Right forelimb (tissue), 1 donor: ENCODE measurements at regions not wholly inside any gene's neighbourhood (a gene's known extent, or its start where the extent isn't known, plus 50 kb on each side); places are given as distances from the start of the nearest gene placed in this dataset.

Source experiments
- DNase-seq: peaks from one replicate; pipeline ENCODE4 v3.0.0-alpha.2; 2018

DNA sequence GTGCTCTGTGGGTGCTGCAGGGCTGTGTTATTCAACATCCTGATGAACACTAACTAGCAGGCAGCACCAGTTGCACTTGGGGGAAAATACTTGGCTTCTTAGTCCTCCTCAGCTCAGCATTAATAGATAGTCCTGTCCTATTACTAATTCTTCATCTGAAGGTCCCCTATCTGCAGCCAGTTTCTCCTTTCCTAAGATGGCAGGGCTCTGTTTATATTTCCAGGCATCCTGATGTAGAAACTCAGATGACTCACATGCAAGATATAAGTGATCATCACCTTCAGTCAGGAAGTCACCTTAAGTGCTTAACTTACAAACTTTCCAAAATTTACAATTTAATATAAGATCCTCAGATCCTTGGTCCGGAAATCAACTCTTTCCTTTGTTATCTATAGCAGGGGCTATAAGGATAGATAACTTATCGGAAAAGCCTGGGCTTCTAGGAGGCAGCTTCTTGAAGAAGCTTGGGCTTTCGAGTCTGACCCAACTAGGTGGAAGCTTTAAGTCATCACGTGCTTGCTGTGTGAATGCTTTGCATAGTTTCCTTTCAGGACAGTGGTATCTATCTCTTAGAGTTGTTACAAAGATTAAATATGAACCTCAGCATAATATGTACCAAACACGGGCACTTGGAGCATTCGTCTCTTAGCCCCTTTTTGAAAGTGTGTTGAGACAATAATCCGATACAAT, 181.0 kb upstream of the GRIP1 start:
- DNase-seq, result no peak

DNA sequence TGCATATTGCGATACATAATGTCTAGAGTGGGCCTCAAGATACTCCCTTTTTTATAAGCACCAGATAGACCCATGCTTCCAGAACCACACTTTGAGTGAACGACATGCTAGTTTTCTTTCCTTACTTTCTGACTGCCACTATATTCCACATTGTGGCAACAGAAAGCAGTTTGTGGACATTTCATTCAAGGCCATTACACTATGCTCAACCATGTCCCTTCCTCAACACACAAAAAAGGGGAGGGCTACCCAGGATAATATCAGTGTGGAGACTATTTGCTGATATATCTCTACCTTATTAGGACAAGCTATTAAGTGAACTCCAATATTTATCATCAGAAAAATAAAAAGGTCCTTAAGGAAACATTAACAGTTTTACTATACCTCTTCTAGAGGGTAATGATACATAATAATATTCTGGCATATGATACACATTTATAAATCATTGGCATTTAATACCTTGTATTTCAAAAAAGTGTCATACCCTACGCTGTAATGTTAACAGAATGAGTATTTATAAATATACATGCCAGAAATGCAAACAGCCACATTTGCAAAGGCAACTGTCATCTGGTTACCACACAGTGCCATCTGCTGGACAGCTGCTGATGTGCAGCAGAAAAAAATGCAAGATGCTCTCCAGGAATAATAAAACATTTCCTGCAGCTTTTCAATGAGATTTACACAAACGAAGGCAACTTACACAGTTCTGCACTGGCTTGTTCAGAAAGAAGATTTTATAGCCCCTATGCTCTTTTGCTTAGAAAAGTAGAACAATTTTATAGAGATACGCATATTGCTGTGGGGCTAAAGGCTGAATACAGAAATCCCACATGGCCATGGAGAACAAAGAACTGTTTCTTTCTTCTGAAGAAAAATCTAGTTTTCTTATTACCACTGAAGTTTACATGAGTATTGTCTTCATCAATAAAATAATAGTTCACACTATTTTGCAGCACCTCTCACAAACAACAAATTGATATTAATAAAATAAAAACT, 182.2 kb upstream of the GRIP1 start:
- DNase-seq, result peak; percentile 73

DNA sequence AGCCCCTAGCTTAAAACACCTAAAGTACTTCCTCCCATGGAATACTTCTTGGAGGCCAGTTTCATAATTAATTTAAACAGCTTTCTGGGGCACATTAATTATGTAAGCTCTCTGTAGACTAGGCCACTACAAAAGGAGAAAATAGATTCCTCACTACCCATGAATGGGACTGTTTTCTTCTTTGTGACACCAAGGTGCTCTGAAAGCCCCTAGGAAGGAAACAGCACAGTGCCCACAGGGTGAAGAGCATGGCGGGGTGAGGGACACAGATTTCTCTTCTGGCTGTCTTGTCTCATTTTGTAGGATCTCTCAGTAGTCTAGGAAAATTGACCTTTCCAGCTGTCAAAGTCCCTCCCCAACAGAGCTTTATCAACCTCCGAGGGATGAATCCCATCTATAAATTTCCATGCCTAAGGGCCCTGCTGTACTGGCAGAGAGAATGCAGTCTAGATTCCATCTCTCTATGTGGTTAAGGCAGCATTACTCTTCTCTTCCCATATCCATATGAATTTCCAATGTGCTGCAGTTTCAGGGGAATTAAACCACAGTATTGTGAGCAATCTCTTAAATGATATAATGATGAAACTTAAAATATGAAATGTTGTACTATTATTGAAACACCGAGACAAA, 183.6 kb upstream of the GRIP1 start:
- no peak for DNase-seq

DNA sequence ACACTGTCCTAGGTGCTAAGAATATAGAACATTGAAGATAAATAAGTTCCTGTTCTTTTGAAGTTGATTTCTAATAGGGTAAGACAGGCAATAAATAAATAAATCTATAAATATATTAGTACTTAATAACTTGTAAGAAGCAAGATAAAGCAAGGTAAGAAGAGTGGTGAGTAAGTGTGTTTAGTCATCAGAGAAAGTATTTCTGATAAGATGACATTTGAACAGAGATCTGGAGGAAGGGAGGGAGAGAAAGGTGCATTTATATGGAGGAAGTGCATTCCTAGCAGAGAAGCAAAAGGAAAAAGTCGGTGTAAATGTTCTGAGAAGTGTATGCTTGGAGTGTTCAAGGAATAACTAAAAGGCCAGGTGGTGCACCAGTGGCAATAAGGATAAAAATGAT, 184.4 kb upstream of the GRIP1 start:
- no peak for DNase-seq

DNA sequence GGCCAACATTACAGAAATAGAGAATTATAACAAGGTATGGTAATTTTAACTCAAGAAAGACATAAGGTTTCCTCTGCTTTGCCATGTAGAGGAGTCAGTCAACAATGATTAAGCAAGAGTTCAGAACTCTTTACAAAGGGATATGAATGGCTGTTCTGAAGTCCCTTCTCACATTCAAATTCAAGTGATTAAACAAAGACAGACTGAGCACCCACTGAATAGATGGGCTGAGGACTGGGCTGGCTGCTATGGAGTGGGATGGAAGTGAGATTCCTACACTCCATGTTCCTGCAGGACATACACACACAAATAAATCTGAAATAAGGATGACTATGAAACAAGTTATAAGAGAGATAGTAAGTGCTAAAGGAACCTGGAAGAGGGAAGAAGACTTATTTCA, 199.0 kb upstream of the GRIP1 start:
- no peak for DNase-seq

DNA sequence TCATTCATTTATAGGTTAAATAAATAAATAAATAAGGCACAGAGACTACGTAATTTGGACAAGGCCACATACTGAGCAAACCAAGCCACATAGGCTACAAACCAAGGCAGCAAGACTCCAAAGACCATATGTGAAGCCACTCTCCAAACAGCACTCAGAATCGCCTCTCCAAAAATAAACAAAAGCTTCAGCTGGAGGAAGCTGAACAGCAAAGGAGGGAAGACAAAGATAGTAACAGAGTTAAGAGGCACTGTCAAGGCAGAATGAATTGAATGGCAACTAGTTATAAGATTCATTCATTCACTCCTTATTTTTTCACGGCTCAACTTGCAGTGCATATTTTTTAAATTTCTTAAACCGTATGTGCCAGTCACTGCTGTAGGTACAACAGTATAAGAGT, 200.5 kb upstream of the GRIP1 start:
- DNase-seq, result no peak

DNA sequence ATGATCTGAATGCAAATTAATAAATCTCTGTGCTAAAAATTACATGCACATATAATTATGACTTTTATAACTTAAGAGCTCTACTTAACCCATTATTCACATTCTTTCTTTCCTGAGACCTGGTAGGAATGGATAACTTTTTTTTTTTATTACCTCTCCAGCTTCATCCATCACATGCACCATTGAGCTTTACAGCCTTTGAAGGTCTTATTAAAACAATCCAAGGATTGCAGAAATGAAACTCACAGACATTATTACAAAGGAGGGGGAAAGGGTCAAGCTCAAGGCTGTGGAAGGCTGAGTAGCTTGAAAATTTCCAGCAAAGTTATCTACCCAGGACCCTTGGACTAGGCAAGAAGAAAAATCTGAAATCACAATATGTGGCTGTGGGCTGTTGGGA, 202.5 kb upstream of the GRIP1 start:
- DNase-seq, result no peak

DNA sequence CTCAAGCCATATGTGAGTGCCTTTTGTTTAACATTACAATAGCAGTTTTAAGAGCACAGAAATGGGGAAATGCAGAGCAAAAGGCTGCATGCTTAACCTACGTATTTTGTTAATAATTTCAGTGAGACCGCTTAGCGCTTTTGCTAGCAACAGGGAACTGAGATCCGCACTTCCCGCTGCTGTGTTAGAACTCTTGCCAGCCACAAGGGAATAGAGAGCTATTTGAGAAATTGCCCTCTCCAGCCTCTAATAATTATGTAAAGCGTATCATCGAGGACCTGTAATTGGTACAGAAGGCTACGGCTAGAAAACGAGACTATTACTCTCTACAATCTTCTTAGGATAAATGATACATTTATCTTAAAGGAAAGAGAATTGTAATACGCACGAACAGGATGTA, 205.2 kb upstream of the GRIP1 start:
- no peak for DNase-seq

DNA sequence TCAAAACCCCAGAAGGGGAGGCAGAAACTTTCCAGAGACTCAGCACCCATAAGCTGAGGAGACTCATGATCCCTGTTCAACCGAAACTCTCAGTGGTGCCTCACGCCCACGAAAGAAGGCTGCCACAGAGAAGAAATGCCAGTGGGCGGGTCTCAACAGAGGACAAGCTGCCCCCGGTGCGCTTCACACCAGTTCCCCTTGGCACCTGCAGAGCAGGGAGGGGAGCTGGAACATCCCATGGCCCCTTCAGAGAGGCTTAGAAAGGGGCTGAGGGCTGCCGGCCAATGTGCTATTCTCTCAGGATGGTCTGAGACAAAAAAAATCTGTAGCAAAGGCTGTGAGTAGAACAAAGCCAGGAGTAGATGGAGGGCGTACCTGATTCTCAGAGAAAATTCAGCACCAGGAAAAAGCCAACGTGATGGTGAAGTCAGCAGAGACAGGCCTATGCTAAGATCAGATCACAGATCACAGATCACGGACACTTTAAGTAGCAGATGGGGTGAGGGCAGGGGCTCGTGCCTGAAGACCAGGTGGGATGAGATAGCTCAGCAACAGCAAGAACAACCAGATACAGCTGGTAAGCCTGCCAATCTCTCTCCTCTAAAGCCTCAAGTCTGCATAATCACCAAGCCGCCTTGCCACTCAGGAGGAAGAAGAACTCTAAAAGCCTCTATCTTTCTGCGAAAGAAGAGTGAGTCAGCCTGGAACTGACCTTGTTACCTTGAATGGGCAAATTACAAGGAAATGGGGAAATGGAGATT, 206.4 kb upstream of the GRIP1 start:
- no peak for DNase-seq

DNA sequence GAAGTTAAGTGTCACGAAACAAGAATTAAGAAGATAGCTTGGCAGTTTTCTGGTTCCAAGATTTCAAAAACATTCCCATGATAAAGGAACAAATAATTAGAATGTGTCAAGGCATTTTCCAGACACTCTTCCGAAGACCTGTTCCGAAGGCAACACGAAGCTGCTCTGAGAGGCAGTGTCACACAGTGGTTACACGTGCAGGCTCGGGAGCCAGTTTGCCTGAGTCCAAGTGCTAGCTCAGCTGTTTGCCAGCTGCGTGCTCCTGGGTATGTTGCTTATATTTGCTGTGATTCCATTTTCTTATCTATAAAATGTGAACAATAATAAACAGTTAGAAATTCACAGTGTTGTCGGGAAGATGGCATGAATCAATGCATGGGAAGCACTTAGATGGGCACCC, 217.9 kb upstream of the GRIP1 start:
- DNase-seq, result no peak

DNA sequence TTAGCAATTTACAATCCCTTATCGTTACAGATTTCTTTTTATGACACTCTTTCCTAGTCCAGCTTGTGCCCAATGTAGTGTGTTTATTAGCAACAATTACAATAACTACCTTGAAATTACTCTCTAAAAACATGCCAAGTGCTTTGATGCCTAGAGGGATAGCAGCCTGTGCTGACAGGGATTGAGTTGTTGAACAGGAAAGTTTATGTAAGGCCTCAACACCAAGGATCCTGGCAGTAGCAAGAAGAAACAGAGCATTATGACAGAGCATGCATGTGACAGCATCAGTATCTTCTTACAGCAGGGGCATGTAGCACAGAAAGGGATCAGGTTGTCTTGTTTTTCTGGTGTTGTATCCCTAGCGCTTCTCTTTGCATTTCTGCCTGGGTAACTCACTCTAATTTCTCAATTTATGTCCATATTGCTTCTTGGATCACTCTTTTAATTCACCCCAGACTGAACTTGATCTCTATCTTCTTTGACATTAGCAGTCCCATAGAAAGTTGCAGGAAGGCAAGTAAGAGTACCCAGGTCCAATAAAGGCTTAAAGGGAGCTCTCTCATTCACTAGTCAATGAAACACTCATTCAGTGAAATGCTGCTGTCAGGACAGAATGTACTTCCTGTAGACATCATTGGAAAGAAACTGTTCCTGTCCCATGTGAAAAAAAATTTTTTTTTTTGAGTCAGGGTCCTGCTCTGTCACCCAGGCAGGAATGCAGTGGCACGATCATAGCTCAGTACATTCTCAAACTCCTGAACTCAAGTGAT, 220.0 kb upstream of the GRIP1 start:
- no peak for DNase-seq

DNA sequence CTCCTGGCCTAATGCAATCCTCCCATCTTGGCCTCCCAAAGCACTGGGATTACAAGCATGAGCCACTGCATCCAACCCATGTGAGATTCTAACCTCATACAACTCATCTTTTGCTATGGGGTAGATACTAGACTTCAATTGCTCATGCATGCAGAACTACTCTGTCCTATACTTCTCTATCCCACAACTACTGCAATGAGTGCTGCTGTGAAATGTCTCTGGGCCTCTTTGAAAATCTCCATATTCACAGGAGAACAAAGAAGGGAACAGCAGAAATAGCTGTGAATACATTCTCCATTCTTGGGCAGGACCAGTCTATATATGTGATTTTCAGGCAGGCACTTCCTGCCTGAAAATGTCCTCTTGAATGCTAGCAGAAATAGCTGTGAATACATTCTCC, 220.7 kb upstream of the GRIP1 start:
- DNase-seq, result no peak

DNA sequence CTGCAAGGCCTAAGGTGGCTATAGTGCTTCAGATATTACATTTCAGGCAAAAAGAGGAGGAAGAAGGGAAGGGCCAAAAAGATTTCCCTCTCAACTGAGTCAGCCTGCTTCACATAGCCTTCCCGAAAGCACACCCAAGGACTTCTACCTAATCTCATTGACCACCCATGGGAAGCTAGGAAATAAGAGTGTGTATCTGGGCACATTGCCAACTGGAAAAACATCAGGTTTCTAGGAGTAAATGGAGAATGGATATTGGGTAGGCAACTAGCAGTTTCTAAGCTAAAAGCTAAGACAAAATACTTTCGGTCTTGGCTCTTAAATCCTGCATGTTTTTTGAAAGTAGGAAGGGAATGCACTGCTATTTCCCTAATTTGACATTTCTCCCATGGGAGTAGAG, 221.7 kb upstream of the GRIP1 start:
- DNase-seq, result no peak

DNA sequence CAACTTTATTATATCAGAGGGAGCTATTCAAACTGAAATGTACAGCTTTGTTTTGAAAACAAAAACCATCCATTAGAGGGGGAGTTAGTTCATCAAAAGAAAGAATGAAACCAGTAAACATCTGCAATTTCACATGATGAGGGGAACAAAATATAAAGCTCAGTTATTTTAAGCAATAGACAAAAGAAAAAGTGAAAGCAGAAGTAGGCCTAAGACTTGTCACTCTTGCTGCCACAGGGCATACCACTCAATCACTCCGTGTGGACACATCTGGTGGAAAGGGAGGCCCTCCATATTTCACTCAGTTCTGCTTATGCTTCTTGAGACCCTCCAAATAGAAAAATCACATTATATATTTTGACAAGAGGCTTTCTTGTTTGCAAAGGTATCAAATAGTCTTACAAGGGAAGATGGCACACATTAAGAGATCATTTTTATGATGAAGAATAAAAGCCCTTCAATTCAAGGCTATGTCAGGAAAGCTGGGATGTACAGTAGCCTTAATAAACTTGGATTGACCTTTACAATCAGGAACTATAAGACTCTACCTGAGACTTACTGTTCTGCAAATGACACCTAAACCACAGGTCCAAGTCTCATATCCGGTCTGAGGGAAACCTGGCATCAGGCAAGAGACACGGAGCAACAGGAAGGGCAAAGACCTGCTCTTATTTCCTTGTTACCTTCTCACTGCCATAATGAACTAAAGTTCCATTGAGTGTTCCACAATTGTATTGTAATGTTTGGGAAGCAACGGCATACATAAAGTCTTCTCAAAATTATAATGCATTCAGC, 222.5 kb upstream of the GRIP1 start:
- DNase-seq, result no peak

DNA sequence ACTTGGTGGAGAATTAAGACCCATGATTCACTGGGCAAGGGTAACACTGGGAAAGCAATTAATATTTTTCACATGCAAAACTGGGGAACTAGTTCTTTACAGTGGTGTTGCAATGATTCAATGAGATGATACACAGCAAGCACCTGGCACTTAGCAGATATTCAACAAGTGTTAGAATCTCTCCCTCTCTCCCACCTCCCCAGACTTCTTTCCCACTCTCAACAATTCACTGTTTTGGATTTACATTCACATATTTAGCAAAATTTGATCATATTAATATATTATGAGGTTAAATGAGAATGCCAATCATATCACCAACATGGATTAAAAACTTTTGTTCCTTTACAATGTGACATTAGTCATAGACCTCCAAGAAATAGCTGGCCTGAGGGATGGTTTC, 223.1 kb upstream of the GRIP1 start:
- no peak for DNase-seq

DNA sequence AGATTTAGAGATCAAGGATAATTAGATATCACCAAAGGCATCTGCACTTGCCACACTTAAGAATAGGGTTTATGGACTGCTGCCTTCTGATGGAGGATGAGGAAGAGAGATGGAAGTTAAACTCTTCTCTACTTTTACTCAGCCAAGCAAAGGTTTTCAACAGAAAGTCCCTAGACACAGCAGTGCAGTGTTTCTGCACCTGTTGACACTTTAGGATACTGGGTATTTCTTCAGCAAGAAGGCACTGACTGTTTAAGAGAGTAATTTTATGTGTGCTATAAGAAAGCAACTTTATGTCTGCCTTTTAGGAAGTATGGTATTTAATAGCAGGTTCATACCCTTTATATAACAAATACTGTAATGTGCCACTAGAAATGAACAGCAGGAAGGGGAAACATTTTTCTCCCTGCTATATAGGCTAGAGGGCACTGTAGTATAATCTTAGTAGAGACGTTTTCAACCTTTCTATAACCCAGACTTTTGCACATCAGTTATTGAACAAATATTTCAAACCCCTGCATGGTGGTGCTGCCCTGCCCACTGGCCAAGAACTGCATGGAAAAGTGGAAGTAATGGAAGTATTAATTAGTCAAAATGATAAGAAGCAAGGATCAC, 225.0 kb upstream of the GRIP1 start:
- no peak for DNase-seq

DNA sequence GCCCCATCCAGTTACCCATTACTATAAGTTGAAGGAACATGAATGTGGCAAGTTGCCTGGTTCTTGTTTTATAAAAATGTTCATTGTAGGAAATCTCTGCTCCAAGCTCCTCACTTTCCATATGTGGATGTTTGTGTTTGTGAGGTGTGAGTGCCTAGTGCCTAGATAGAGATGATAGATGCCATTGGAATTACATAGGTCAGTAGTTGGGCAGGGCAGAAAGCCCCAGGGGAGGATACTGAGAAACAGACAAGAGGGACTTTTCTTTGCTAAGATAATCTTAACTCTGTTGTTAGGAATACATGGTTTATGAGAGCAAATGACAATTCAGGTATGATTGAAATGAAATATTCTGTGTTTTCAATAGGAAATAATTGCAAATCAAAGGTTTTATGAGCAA, 226.3 kb upstream of the GRIP1 start:
- no peak for DNase-seq

DNA sequence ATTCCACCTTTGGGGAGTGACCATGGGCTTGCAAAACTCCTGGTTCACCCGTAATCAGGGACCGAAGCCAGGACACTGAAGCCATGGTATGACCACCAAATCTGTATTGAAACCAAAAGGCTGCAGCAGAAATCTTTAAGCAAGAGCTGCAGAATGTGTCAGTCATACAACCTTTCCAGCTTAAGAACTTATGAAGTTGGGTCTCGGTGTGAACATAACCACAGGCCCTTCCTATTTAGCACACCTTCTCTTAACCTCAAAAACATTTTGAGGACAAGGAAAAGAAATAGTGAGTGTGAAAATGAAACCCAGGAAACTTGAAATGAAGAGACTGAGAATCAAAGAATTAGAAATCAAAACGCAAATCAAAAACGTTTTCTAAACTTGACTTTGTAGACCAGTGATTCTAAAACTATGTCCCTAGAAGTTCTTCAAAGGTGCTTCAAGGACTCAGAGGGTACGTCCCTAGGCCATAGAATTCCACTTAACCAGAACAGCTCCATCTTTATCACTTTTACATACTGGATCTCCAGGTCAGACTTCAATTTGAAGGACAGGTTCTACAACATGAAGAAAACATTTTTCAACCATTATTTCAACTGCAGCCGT, 231.6 kb upstream of the GRIP1 start:
- DNase-seq, result no peak

DNA sequence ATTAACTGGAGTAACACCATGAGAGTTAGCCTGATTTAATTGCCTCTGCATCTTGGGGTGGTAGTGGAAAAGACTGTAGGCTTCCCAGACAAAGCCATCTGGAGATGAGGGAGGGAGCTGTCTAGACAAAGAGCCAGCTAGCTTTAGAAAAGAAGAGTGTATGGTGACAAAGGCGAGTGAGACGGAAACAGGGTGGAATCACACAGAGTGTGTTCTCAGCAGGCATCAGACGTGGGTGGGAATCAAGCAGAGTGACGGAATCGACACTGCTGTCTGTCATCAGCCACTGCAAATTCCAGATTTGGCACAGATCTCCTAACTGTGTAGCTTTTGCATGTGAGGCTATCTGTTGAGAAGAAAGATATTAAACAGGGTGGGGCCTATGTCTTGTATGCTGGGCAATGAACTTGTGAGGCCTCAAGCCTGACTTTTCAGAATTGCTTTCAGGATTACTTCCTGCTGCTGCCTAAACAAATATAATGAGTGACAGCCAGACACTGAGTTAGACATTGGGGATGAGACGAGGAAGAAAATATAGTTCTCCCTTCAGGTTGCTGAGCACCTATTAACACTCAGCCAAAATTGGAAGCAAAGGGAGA, 236.5 kb upstream of the GRIP1 start:
- no peak for DNase-seq

DNA sequence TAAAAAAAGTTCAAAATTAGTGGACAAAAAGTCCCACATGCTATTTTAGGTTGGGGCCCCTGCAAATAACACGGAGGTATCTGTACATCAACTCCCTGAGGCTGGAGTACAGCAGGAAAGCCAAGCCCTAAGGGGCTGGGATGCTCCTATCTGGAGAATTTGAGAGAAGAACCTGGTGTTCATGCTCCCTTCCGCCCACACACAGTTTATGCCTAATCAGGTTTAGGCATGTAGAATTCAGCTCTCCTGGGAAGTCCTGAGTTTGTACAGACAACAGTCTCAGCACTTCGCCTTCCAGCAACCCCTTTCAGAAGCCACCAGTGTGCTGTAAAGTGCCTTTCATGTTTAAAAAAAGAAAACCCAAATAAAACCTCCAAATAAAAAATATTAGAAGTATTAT, 237.3 kb upstream of the GRIP1 start:
- no peak for DNase-seq
